ENCODE measurements at regions not wholly inside any gene's neighbourhood (a gene's known extent, or its start where the extent isn't known, plus 50 kb on each side); places are given as distances from the start of the nearest gene placed in this dataset.

DNA sequence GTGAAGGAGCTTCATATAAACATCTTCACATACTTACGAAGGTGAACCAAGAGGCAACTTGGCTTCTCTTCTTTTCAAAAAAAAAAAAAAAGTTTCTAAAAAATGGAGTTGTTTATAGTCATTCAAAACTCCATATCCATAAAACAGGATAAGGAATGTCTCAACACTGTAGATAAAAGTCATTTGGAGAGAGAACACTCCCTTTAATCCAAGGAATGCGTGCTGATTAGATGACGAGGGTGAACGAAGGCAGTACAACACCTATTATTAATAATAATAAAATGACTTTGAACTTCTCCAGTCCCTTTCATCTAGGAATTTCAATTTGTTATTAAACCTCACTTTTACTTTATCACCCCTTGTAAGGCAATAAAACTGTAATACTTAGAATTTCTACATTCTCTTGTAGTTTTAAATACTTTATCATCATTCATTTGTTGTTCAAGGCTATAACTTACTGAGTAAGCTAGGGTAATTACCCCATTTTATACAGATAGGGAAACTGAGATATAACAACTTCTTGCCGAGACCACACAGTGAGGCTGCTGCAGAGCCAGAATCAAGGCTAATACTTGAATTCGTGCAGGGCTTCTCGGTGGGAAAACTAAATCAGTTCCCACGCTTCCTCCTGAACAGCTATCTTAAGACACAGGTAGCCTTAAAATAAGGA is 377.1 kb downstream of the EFNA5 start:
- no peak for DNase-seq (ENCODE audit: low read depth)

- no peak for DNase-seq (ENCODE audit: low read depth)
Observed at GRCh38 chr5:107291866-107292265, 378.9 kb downstream of the EFNA5 start.

GRCh38 chr5:107290780-107291398 is 379.8 kb downstream of the EFNA5 start:
- DNase-seq (ENCODE audit: low read depth), result no peak

GRCh38 chr5:107289030-107289714 is 381.6 kb downstream of the EFNA5 start:
- DNase-seq (ENCODE audit: low read depth), result no peak

DNA sequence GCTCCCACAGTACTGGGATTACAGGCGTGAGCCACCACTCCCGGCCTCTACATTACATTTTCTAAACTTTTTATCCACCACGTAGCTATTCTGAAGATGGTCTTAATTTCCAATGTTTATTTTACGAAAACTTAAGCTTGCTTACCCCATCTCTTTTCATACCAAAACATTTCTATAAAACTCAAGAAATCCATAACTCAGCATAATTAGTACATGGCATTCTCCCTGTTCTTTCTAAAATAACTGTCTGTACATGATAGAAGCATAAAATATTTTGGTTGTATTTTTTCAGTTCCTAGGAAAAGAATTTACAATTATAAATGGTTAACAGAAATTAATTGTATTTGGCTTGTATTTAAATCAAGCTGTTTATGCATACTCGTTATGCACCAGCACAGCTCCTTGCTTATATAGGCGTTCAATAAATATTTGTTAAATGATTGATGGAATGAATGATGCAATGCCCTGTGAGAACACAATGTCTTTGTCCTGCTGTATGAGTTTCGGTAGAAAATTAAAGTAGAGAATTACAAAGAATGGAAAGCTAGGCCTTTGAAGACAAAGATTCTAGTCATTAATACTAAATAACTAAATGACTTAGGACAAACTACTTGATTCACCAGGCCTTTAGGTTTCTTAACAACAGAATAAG is 384.2 kb downstream of the EFNA5 start:
- no peak for DNase-seq (ENCODE audit: low read depth)

DNA sequence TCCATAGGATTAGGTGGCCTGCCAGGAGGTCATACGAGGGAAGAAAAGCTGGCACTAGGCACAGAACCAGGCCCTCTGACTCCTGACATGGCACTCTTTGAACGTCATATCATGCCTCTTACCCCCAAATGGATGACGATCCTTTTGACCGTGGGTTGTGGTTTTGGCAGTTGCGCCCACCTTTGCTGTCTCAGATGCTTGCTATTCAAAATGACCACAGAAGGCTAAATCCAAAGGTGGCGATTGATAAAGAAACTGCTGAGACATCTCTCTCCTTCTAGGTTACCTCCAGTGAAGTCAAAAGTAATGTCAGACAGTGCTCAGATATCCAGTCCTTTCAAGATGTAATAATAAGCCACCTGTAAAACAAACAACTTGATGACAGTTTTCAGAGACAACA is 385.0 kb downstream of the EFNA5 start:
- DNase-seq (ENCODE audit: low read depth), result no peak

DNA sequence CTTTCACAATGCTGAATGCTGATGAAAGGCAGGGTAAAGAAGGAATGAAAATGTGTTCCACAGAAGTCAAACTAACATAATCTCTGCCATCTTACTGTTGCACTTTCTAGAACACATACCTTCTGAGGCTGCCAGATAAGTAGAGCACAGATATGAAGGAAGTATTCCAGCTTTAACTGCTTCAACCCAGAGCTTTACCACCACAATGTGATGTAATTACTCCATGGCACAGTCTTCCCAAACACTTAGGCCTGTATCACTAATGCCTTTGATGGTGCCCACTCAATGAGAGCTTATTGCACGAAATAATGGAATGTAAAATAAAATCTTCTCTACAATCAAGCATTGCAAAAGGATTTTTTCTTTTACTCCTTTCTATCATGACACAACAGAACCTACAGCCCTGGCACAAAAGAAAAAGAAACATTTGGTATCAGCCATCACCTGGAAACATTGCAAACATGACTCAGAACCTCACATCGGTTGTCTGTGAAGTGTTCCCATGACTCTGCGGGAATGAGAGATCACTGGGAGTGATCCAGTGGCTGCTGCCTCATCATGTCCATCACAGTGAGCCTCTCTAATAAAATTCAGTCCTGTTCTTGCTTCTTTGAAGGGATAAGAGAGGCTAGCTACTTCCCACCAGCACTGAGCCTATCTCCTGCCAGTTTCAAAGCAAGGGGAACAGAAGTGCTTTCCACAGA is 385.8 kb downstream of the EFNA5 start:
- DNase-seq (ENCODE audit: low read depth), result no peak

DNA sequence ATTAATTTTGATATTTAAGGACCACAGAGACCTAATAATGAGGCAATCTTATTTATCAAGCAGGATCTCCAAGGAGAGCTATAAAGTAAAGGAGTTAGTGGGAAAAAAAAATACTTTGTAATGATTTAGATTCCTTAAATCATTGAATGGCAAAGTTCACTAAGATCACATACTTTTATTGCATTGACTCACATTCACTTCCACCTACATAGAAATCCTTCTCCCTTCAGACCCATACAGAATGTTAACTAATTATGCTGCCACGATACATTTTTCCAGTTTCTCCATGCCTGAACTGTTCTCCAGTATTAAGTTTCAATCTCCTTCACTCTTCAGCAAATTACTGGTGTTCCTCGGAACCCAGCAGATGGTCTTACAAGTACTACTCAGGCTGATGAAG is 388.7 kb downstream of the EFNA5 start:
- no peak for DNase-seq (ENCODE audit: low read depth)

GRCh38 chr5:107278774-107279173 is 392.0 kb downstream of the EFNA5 start:
- no peak for DNase-seq (ENCODE audit: low read depth)

DNA sequence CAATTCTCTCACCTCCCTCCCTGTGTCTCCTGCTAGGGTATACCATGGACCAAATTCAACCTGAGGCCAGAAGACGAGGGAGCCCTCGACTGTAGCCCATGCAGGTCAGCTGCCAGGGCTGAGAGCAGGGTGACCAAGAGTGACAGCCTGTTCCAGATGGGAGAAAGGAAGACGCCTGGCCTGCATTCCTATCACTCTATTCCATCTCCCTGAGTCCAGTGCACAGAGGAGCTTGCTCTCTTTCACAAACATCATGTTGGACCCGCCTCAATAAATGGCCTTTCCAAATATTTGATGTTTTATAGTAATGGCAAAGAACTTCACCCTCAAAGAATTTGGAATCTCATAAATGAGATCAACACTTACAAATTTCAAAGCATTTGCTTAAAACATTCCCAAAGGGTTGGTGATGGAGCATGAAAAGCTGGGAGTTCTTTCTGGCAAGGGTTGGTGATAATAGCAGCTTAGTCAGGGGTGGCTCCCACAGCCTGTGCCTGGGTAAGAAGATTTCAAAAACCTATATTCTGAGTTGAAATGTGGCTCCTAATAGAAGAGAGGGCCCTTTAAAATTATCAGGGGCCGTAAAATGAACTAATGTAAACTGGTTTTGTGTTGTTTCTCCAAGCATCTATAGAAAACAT is 393.1 kb downstream of the EFNA5 start:
- DNase-seq (ENCODE audit: low read depth), result no peak

GRCh38 chr5:107275333-107275732 is 395.4 kb downstream of the EFNA5 start:
- no peak for DNase-seq (ENCODE audit: low read depth)

GRCh38 chr5:107274571-107274970 is 396.2 kb downstream of the EFNA5 start:
- no peak for DNase-seq (ENCODE audit: low read depth)

DNA sequence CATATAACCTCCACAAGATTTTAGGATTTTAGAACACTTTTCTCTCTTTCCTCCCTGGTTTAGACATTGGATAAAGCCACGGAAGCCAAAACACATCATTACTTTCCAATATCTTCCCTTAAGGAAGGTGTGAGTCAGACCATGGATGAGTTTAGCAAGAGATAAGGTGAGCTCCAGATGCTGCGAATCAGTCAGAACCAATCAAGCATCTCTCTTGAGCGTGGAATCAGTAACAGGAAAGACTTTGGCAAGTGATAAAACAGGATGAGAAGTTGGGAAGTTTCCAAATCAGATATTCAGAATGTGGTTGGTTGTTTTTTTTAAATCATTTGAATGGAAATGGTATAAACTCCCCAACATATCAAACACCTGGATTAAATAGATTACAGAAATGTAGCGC is 397.8 kb downstream of the EFNA5 start:
- no peak for DNase-seq (ENCODE audit: low read depth)

- no peak for DNase-seq (ENCODE audit: low read depth)
Observed at GRCh38 chr5:107272509-107272908, 398.2 kb downstream of the EFNA5 start.

- no peak for DNase-seq (ENCODE audit: low read depth)
Observed at GRCh38 chr5:107271682-107272350, 398.9 kb downstream of the EFNA5 start.

DNA sequence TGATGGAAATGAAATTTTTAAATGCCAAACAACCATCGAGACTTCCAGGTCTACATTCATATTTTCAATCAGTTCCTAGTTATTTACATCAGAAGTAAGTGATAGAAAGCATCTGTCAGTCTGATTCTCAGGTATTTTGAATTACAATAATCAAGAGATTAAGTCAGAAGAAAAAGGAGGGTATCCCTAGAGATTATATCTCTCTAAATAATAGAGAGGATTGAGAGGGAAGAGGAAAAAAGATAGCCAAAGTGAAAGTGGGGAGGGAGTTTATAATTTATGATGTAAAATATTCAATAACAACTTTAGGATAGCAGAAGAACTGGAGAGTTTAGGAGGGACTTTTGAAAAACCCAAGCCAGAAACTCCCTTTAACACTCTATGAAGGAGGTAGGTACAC is 400.2 kb downstream of the EFNA5 start:
- no peak for DNase-seq (ENCODE audit: low read depth)

DNA sequence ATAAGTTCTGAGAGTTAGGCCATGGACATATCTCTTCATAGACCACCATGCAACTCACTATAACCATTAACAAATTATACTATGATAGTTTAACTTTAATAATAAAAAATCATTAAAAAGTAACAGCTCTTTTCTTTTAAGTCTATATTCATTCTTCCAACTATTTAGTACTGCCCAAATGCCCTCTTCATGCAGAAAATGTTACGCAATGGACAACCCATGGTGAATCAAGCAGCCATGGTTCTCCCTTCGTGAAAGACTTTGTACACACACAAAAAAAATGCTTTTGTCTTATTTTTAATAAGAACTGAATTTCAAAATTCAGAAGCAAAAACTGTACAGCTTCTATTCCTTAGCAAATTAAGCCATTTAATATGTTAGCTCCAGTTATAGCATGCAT is 401.1 kb downstream of the EFNA5 start:
- DNase-seq (ENCODE audit: low read depth), result no peak

- no peak for DNase-seq (ENCODE audit: low read depth)
Observed at GRCh38 chr5:107269256-107269655, 401.5 kb downstream of the EFNA5 start.

- DNase-seq (ENCODE audit: low read depth), result no peak
Observed at GRCh38 chr5:107268241-107268640, 402.5 kb downstream of the EFNA5 start.

- DNase-seq (ENCODE audit: low read depth), result no peak
Observed at GRCh38 chr5:107266100-107266499, 404.6 kb downstream of the EFNA5 start.

DNA sequence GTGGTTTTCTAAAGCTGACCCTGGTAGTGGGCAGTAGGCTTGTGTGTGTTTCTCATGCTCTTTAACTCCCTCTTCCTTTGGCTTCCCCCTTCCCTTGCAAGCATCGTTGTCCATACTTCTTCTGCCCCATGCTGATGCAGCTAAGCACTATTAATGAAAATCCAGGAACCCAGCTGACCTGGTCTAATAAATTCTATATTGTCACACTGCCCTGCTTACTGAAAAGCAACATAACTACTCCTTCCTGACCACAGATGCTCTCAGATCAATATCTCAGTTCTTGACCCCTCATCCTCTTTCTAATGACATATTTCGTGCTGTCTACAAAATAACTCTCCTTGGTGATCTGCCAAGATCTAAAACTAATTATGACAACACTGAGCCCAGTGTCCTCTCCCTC is 405.5 kb downstream of the EFNA5 start:
- no peak for DNase-seq (ENCODE audit: low read depth)
